SK-N-SH (cell line): ENCODE measurements at regions not wholly inside any gene's neighbourhood (a gene's known extent, or its start where the extent isn't known, plus 50 kb on each side); places are given as distances from the start of the nearest gene placed in this dataset.

ENCODE experiments used
- CTCF ChIA-PET: fragments of 300-600, 350-600 bp; formaldehyde crosslinking; extraction: SDS; loops from one replicate; lab custom pipeline; 2021; lab: Yijun Ruan, JAX
- POLR2A ChIA-PET: fragments of 350-600 bp; sonication (Branson Sonifier 250); formaldehyde crosslinking; extraction: SDS; loops from one replicate; lab custom pipeline; 2020; ENCODE audit warnings: antibody characterized with exemption, inconsistent platforms; lab: Yijun Ruan, JAX
- DNase-seq: peaks from one replicate; pipeline ENCODE4 v3.0.0; 2012
- H2AFZ ChIP-seq: fragments of 200-600 bp; sonication (generic); 2 replicates; pipeline ENCODE4 v1.8.1; 2016; ENCODE audit warnings: antibody characterized with exemption, mild to moderate bottlenecking, low read depth
- H3F3A ChIP-seq: fragments of 200-600 bp; sonication (generic); replicated peaks from 2 replicates; pipeline ENCODE3; 2016; ENCODE audit warnings: antibody characterized with exemption, mild to moderate bottlenecking; ENCODE audit not compliant: insufficient read depth
- H3K27ac ChIP-seq, 2 experiments: fragments of 200-500 bp in 1 of 2; fragments of 200-600 bp in 1 of 2; sonication (Bioruptor generic) in 1 of 2; sonication (generic), shearing (Covaris generic) in 1 of 2; 2 replicates each; pipeline versions ENCODE4 v1.5.1 to v1.6.1; 2014 to 2016; ENCODE audit warnings: low read depth in 2 of 2, inconsistent platforms in 1 of 2, low read length in 1 of 2, mild to moderate bottlenecking in 1 of 2, mixed read lengths in 1 of 2
- H3K27me3 ChIP-seq: fragments of 200-600 bp; sonication (generic), shearing (Covaris generic); 2 replicates; pipeline ENCODE4 v1.6.1; 2016; ENCODE audit warnings: mixed run types; ENCODE audit not compliant: insufficient read depth
- H3K36me3 ChIP-seq, 2 experiments: fragments of 200-500 bp in 1 of 2; fragments of 200-600 bp in 1 of 2; sonication (Bioruptor generic) in 1 of 2; sonication (generic) in 1 of 2; replicated peaks in 1 of 2; 2 replicates each; pipeline versions ENCODE3 to v1.5.1; 2014 to 2016; ENCODE audit warnings: low read length in 1 of 2, mild to moderate bottlenecking in 1 of 2; ENCODE audit not compliant: insufficient read depth in 2 of 2, control insufficient read depth in 1 of 2
- H3K4me1 ChIP-seq, 2 experiments: fragments of 200-500 bp in 1 of 2; fragments of 200-600 bp in 1 of 2; sonication (Bioruptor generic) in 1 of 2; sonication (generic), shearing (Covaris generic) in 1 of 2; 2 replicates each; pipeline versions ENCODE4 v1.5.1 to v1.6.1; 2014 to 2016; ENCODE audit warnings: low read depth in 1 of 2, low read length in 1 of 2, mixed run types in 1 of 2; ENCODE audit not compliant: insufficient read depth in 2 of 2, control insufficient read depth in 1 of 2
- H3K4me2 ChIP-seq: fragments of 200-600 bp; sonication (generic), shearing (Covaris generic); 2 replicates; pipeline ENCODE4 v1.6.1; 2017; ENCODE audit warnings: mixed run types
- H3K4me3 ChIP-seq, 2 experiments: fragments of 200-500 bp in 1 of 2; fragments of 200-600 bp in 1 of 2; sonication (Bioruptor generic) in 1 of 2; sonication (generic), shearing (Covaris generic) in 1 of 2; 2 replicates each; pipeline versions ENCODE4 v1.5.1 to v1.8.1; 2014 to 2016; ENCODE audit warnings: low read depth in 2 of 2, inconsistent platforms in 1 of 2, low read length in 1 of 2, mild to moderate bottlenecking in 1 of 2, mixed read lengths in 1 of 2, moderate library complexity in 1 of 2
- H3K79me2 ChIP-seq: fragments of 200-600 bp; sonication (generic); 2 replicates; pipeline ENCODE4 v1.8.1; 2017; ENCODE audit warnings: mild to moderate bottlenecking; ENCODE audit not compliant: insufficient read depth
- H3K9ac ChIP-seq: fragments of 200-600 bp; sonication (generic); 2 replicates; pipeline ENCODE4 v1.6.1; 2017; ENCODE audit warnings: mixed run types
- H3K9me2 ChIP-seq: fragments of 200-600 bp; sonication (generic); 2 replicates; pipeline ENCODE4 v1.6.1; 2017; ENCODE audit warnings: mixed run types
- H3K9me3 ChIP-seq: fragments of 200-600 bp; sonication (generic); 2 replicates; pipeline ENCODE4 v1.6.1; 2017; ENCODE audit warnings: mixed run types, mild to moderate bottlenecking, moderate library complexity
- H4K20me1 ChIP-seq: fragments of 200-600 bp; sonication (generic); 2 replicates; pipeline ENCODE4 v1.6.1; 2017; ENCODE audit warnings: mild to moderate bottlenecking, mixed run types; ENCODE audit not compliant: insufficient read depth
- CHD2 ChIP-seq: fragments of 150-350 bp; IDR thresholded peaks from 2 replicates; pipeline ENCODE4 v1.6.1; 2018; ENCODE audit warnings: low read length; ENCODE audit not compliant: partially characterized antibody
- FOXM1 ChIP-seq: IDR thresholded peaks from 2 replicates; pipeline ENCODE4 v1.4.0; 2012; ENCODE audit warnings: low read depth, mild to moderate bottlenecking
- GATA2 ChIP-seq: sonication (generic); formaldehyde crosslinking; IDR thresholded peaks from 2 replicates; pipeline ENCODE4 v1.5.0; 2020; ENCODE audit warnings: mild to moderate bottlenecking, missing genetic modification reagents
- JUND ChIP-seq: IDR thresholded peaks from 2 replicates; pipeline ENCODE4 v1.4.0; 2012
- MEF2A ChIP-seq: IDR thresholded peaks from 2 replicates; pipeline ENCODE4 v1.4.0; 2012; ENCODE audit warnings: low read depth, borderline replicate concordance
- NFIC ChIP-seq: IDR thresholded peaks from 2 replicates; pipeline ENCODE4 v1.4.0; 2012; ENCODE audit warnings: borderline replicate concordance
- NRF1 ChIP-seq: IDR thresholded peaks from 2 replicates; pipeline ENCODE4 v1.6.1; 2012; ENCODE audit warnings: low read depth, mild to moderate bottlenecking, low read length
- RCOR1 ChIP-seq: fragments of 150-350 bp; IDR thresholded peaks from 2 replicates; pipeline ENCODE4 v1.6.1; 2017; ENCODE audit warnings: antibody characterized with exemption, low read length
- TCF12 ChIP-seq: IDR thresholded peaks from 2 replicates; pipeline ENCODE4 v1.4.0; 2012
- TEAD4 ChIP-seq: IDR thresholded peaks from 2 replicates; pipeline ENCODE4 v1.4.0; 2012; ENCODE audit warnings: mild to moderate bottlenecking, borderline replicate concordance; ENCODE audit not compliant: insufficient read depth
- YY1 ChIP-seq: IDR thresholded peaks from 2 replicates; pipeline ENCODE4 v1.4.0; 2012; ENCODE audit warnings: low read depth, mild to moderate bottlenecking
- WGBS: methylation state at CpG from one replicate; pipeline ENCODE4 v1.1.6; 2017; ENCODE audit warnings: low lambda C conversion rate; 5-methylcytosine and 5-hydroxymethylcytosine counted together
- TF ChIP-seq, protein P1 (sequence below): IDR thresholded peaks from 2 replicates; pipeline ENCODE4 v1.6.1; 2012; ENCODE audit warnings: mild to moderate bottlenecking, low read depth, low read length, moderate library complexity
- TF ChIP-seq, protein P2 (sequence below): IDR thresholded peaks from 2 replicates; pipeline ENCODE4 v1.4.0; 2012; ENCODE audit warnings: low read depth, borderline replicate concordance
- TF ChIP-seq, protein P3 (sequence below): fragments of 200-600 bp; sonication (generic); IDR thresholded peaks from 2 replicates; pipeline ENCODE4 v1.6.1; 2017; ENCODE audit warnings: antibody characterized with exemption, mild to moderate bottlenecking, moderate library complexity
- TF ChIP-seq, protein P4 (sequence below): IDR thresholded peaks from 2 replicates; pipeline ENCODE4 v1.4.0; 2012; ENCODE audit warnings: low read depth, borderline replicate concordance

DNA sequence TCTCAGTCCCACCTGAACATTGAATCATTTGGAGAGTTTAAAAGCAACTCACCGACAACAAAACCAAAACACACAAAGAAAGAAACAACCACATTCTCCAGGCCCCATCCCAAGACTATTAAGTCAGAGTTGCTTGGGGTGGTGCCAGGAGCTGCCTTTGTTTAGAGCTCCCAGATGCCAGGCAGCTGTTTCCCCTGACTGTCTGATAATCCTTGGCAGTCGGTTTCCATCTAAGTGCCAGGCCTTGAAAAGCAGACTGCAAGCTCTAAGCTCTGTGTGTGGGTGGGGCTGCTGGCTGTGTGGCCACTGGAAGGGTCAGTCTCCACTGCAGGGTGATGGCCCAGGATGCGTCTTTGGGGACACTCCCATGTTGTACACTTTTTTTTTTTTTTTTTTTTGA is 255.3 kb upstream of the AGAP1 start:
- no peaks in the 10 kb centered on the region for H4K20me1 ChIP-seq
- no peaks in the 10 kb centered on the region for H3K9me2 ChIP-seq
- POLR2A ChIA-PET, result no interaction called here
- peak overlapping the region in 1 of 2 experiments; percentile 73; a peak in 2 of 4 replicates for H3K27ac ChIP-seq
- peaks cover 0 to 22% of the 10 kb centered on the region in 2 experiments; a peak in 2 of 4 replicates for H3K4me1 ChIP-seq
- H3K36me3 ChIP-seq, result no peaks in the 10 kb centered on the region
- DNase-seq, result peak; percentile 64
- no peaks in the 10 kb centered on the region for H3K9me3 ChIP-seq
- 19% methylated on average over 3 of the region's 3 CpGs for WGBS
- no peak overlapping the region for H3K4me2 ChIP-seq
- CTCF ChIA-PET, result interaction anchor here (0.9 to 1.9 kb wide), 2 partner anchors 9 to 355 kb away, joined by 3 to 7 read pairs; no protein-coding TSS in a partner anchor
- no peak for TF ChIP-seq NRF1
- TF ChIP-seq CHD2, result peak; percentile 27
- TF ChIP-seq TCF12, result no peak; the same call in 1 of the 2 replicates
- TF ChIP-seq GATA2 (CRISPR knock-in tag), result peak; percentile 34; the same call in 1 of the 2 replicates
- TF ChIP-seq, protein P1, sequence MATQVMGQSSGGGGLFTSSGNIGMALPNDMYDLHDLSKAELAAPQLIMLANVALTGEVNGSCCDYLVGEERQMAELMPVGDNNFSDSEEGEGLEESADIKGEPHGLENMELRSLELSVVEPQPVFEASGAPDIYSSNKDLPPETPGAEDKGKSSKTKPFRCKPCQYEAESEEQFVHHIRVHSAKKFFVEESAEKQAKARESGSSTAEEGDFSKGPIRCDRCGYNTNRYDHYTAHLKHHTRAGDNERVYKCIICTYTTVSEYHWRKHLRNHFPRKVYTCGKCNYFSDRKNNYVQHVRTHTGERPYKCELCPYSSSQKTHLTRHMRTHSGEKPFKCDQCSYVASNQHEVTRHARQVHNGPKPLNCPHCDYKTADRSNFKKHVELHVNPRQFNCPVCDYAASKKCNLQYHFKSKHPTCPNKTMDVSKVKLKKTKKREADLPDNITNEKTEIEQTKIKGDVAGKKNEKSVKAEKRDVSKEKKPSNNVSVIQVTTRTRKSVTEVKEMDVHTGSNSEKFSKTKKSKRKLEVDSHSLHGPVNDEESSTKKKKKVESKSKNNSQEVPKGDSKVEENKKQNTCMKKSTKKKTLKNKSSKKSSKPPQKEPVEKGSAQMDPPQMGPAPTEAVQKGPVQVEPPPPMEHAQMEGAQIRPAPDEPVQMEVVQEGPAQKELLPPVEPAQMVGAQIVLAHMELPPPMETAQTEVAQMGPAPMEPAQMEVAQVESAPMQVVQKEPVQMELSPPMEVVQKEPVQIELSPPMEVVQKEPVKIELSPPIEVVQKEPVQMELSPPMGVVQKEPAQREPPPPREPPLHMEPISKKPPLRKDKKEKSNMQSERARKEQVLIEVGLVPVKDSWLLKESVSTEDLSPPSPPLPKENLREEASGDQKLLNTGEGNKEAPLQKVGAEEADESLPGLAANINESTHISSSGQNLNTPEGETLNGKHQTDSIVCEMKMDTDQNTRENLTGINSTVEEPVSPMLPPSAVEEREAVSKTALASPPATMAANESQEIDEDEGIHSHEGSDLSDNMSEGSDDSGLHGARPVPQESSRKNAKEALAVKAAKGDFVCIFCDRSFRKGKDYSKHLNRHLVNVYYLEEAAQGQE, result no peak
- TF ChIP-seq RCOR1, result peak; percentile 52; the same call in 1 of the 2 replicates
- no peak overlapping the region for H2AFZ ChIP-seq
- no peak overlapping the region for H3K9ac ChIP-seq
- no peaks in the 10 kb centered on the region for H3K79me2 ChIP-seq
- H3K27me3 ChIP-seq, result no peaks in the 10 kb centered on the region
- no peaks in the 10 kb centered on the region for H3F3A ChIP-seq
- H3K4me3 ChIP-seq, result no peak overlapping the region

DNA sequence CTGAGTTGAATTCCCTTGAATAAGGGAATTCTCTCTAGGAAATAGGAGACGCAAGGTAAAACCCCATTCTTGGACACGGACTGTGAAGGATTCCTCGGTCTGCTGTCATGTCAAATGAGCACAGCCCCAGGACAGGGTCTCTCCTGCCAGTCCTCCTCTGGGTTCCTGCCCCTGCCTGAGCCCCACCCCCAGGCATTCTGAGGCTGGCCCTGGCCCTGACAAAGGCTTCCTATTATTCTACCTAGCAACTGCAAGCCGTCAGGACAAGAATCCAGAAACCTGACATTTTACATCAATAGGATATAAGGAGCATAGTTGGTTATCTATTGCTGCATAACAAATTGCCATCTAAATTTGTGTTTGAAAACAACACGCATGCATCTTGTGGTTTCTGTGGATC is 253.3 kb upstream of the AGAP1 start:
- POLR2A ChIA-PET, result no interaction called here
- Histone ChIP-seq H3K36me3 (no peaks in the 10 kb centered on the region), H3F3A (no peaks in the 10 kb centered on the region), H3K9me2 (no peaks in the 10 kb centered on the region), H3K4me2 (no peak overlapping the region), H3K79me2 (no peaks in the 10 kb centered on the region), H2AFZ (no peak overlapping the region), H3K9ac (no peak overlapping the region), H3K27me3 (no peaks in the 10 kb centered on the region), H3K4me3 (no peak overlapping the region), H4K20me1 (no peaks in the 10 kb centered on the region), H3K9me3 (no peaks in the 10 kb centered on the region), H3K4me1 (peaks cover 0 to 22% of the 10 kb centered on the region in 2 experiments; a peak in 1 of 4 replicates), H3K27ac (no peak overlapping the region)
- TF ChIP-seq, protein P2, sequence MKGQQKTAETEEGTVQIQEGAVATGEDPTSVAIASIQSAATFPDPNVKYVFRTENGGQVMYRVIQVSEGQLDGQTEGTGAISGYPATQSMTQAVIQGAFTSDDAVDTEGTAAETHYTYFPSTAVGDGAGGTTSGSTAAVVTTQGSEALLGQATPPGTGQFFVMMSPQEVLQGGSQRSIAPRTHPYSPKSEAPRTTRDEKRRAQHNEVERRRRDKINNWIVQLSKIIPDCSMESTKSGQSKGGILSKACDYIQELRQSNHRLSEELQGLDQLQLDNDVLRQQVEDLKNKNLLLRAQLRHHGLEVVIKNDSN, result no peak
- TF ChIP-seq NFIC, result no peak
- no peak for TF ChIP-seq YY1
- no peak for TF ChIP-seq NRF1
- TF ChIP-seq MEF2A, result no peak
- no peak for TF ChIP-seq GATA2 (CRISPR knock-in tag)
- TF ChIP-seq JUND, result no peak
- TF ChIP-seq TEAD4, result no peak
- TF ChIP-seq RCOR1, result no peak
- TF ChIP-seq, protein P3, sequence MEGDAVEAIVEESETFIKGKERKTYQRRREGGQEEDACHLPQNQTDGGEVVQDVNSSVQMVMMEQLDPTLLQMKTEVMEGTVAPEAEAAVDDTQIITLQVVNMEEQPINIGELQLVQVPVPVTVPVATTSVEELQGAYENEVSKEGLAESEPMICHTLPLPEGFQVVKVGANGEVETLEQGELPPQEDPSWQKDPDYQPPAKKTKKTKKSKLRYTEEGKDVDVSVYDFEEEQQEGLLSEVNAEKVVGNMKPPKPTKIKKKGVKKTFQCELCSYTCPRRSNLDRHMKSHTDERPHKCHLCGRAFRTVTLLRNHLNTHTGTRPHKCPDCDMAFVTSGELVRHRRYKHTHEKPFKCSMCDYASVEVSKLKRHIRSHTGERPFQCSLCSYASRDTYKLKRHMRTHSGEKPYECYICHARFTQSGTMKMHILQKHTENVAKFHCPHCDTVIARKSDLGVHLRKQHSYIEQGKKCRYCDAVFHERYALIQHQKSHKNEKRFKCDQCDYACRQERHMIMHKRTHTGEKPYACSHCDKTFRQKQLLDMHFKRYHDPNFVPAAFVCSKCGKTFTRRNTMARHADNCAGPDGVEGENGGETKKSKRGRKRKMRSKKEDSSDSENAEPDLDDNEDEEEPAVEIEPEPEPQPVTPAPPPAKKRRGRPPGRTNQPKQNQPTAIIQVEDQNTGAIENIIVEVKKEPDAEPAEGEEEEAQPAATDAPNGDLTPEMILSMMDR, result no peak
- no peak for TF ChIP-seq FOXM1
- TF ChIP-seq, protein P4, sequence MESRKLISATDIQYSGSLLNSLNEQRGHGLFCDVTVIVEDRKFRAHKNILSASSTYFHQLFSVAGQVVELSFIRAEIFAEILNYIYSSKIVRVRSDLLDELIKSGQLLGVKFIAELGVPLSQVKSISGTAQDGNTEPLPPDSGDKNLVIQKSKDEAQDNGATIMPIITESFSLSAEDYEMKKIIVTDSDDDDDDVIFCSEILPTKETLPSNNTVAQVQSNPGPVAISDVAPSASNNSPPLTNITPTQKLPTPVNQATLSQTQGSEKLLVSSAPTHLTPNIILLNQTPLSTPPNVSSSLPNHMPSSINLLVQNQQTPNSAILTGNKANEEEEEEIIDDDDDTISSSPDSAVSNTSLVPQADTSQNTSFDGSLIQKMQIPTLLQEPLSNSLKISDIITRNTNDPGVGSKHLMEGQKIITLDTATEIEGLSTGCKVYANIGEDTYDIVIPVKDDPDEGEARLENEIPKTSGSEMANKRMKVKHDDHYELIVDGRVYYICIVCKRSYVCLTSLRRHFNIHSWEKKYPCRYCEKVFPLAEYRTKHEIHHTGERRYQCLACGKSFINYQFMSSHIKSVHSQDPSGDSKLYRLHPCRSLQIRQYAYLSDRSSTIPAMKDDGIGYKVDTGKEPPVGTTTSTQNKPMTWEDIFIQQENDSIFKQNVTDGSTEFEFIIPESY, result no peak
- CTCF ChIA-PET, result interaction anchor here (0.9 kb wide), 1 partner anchor 353 kb away, joined by 3 read pairs; no protein-coding TSS in a partner anchor
- 58% methylated on average over 5 of the region's 5 CpGs for WGBS
- no peak for DNase-seq
